KMS-11 (cell line): ENCODE measurements at regions not wholly inside any gene's neighbourhood (a gene's known extent, or its start where the extent isn't known, plus 50 kb on each side); places are given as distances from the start of the nearest gene placed in this dataset.

ENCODE experiments used
- H2AFZ ChIP-seq: fragments of 200-600 bp; sonication (generic); 2 replicates; pipeline ENCODE4 v1.6.1; 2016; ENCODE audit warnings: antibody characterized with exemption, mixed run types, low read depth
- H3K27ac ChIP-seq: fragments of 200-600 bp; sonication (generic); 2 replicates; pipeline ENCODE4 v1.6.1; 2016; ENCODE audit warnings: mild to moderate bottlenecking, mixed run types
- H3K27me3 ChIP-seq: fragments of 200-600 bp; sonication (generic); 2 replicates; pipeline ENCODE4 v1.6.1; 2017; ENCODE audit warnings: mild to moderate bottlenecking, low read depth, mixed run types, moderate library complexity; ENCODE audit not compliant: insufficient read depth
- H3K36me3 ChIP-seq: fragments of 200-600 bp; sonication (generic); 2 replicates; pipeline ENCODE4 v1.6.1; 2017; ENCODE audit warnings: mild to moderate bottlenecking, mixed run types; ENCODE audit not compliant: insufficient read depth
- H3K4me1 ChIP-seq: fragments of 200-600 bp; sonication (generic); 2 replicates; pipeline ENCODE4 v1.6.1; 2016; ENCODE audit warnings: mild to moderate bottlenecking, low read depth, mixed run types; ENCODE audit not compliant: poor library complexity, severe bottlenecking
- H3K4me2 ChIP-seq: fragments of 200-600 bp; sonication (generic); 2 replicates; pipeline ENCODE4 v1.7.0; 2016; ENCODE audit warnings: mild to moderate bottlenecking, mixed run types
- H3K4me3 ChIP-seq: fragments of 200-600 bp; sonication (generic); IDR thresholded peaks from 2 replicates; pipeline ENCODE4 v1.6.1; 2017; ENCODE audit warnings: low read depth, low read length, mixed read lengths; ENCODE audit not compliant: insufficient read depth
- H3K79me2 ChIP-seq: fragments of 200-600 bp; sonication (generic); 2 replicates; pipeline ENCODE4 v1.6.1; 2016; ENCODE audit warnings: low read depth, mixed run types; ENCODE audit not compliant: insufficient read depth
- H3K9ac ChIP-seq: fragments of 200-600 bp; sonication (generic); 2 replicates; pipeline ENCODE4 v1.6.1; 2016; ENCODE audit warnings: mild to moderate bottlenecking, mixed run types
- H4K20me1 ChIP-seq: fragments of 200-600 bp; sonication (generic); 2 replicates; pipeline ENCODE4 v1.6.1; 2016; ENCODE audit warnings: mild to moderate bottlenecking, mixed run types; ENCODE audit not compliant: insufficient read depth
- CTCF ChIP-seq: fragments of 200-600 bp; sonication (generic); conservative IDR thresholded peaks from 2 replicates; pipeline ENCODE4 v1.6.1; 2017; ENCODE audit warnings: low read depth, mild to moderate bottlenecking, antibody characterized with exemption, low read length, moderate library complexity, mixed read lengths

DNA sequence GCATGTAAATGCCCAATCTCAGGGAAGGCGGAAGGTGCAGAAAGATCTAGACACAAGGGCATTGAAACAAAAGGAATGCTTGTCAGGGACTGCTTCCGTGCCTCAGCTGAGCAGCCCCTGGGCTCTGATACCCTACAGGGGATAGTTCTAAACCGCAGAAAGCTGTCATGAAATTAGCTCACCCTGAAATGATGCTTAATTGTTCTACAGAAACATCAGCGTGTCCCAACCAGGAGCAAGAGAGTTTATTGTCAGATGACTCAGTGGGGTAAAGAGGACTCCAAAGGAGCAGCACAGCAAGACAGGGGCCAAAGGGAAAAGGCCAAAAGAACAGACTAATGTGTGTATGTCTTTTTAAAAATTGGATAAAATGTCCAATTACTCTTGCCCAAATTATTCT, 258.4 kb upstream of the JARID2 start:
- H3K4me3 ChIP-seq, result no peak overlapping the region
- H2AFZ ChIP-seq, result no peak overlapping the region
- no peaks in the 10 kb centered on the region for H3K36me3 ChIP-seq
- no peaks in the 10 kb centered on the region for H3K4me1 ChIP-seq
- no peak overlapping the region for H3K9ac ChIP-seq
- no peaks in the 10 kb centered on the region for H3K79me2 ChIP-seq
- no peaks in the 10 kb centered on the region for H4K20me1 ChIP-seq
- H3K4me2 ChIP-seq, result no peak overlapping the region
- no peak for TF ChIP-seq CTCF
- no peak overlapping the region for H3K27ac ChIP-seq
- no peaks in the 10 kb centered on the region for H3K27me3 ChIP-seq

DNA sequence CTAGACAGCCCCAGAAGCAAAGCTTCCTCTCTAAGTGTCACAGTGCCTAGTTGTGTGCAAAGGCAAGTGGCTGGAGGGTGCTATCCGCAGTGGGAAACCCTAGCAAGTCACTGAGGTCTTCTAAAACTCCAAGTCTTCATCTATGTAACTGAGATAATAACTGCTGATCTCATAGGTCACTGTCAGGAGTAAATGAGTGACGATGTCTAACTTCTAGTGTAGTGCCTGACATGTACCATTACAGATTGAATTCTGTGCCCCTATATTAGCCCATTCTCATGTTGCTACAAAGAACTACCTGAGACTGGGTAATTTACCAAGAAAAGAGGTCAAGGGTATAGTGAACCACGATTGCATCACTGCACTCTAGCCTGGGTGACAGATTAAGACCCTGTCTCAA, 253.5 kb upstream of the JARID2 start:
- H3K4me2 ChIP-seq, result no peak overlapping the region
- H3K36me3 ChIP-seq, result no peaks in the 10 kb centered on the region
- no peak for TF ChIP-seq CTCF
- no peak overlapping the region for H3K4me3 ChIP-seq
- H3K9ac ChIP-seq, result no peak overlapping the region
- H3K4me1 ChIP-seq, result no peaks in the 10 kb centered on the region
- H2AFZ ChIP-seq, result no peak overlapping the region
- H4K20me1 ChIP-seq, result no peaks in the 10 kb centered on the region
- H3K27ac ChIP-seq, result no peak overlapping the region
- no peaks in the 10 kb centered on the region for H3K27me3 ChIP-seq
- no peaks in the 10 kb centered on the region for H3K79me2 ChIP-seq

DNA sequence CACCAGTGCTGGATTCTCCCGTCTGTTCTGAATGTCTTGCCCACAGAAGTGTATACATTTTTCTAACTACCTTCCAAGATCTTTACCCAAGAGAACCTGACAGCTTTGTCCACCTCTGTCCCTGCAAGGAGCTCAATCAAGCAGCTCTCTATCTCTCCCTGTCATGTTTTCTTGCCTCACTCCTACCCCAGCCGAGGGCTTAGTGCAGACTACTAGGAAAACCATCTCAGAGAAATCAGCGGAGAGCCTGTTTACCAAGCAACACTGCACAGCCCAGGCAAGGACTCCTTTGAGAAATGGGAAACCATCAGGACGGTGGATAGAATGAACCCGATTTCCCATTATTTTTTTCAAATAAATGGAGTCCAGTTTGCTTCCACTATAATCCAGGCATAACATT, 250.7 kb upstream of the JARID2 start:
- Histone ChIP-seq H4K20me1 (no peaks in the 10 kb centered on the region), H3K4me3 (no peak overlapping the region), H3K27me3 (no peaks in the 10 kb centered on the region), H2AFZ (no peak overlapping the region), H3K27ac (no peak overlapping the region), H3K36me3 (no peaks in the 10 kb centered on the region), H3K4me1 (no peaks in the 10 kb centered on the region), H3K4me2 (no peak overlapping the region), H3K9ac (no peak overlapping the region), H3K79me2 (no peaks in the 10 kb centered on the region)
- TF ChIP-seq CTCF, result no peak

- H3K4me3 ChIP-seq, result no peak overlapping the region
- no peak overlapping the region for H2AFZ ChIP-seq
- no peaks in the 10 kb centered on the region for H3K4me1 ChIP-seq
- no peak overlapping the region for H3K9ac ChIP-seq
- H3K4me2 ChIP-seq, result no peak overlapping the region
- TF ChIP-seq CTCF, result no peak
- no peaks in the 10 kb centered on the region for H3K36me3 ChIP-seq
- H3K27ac ChIP-seq, result no peak overlapping the region
- no peaks in the 10 kb centered on the region for H3K79me2 ChIP-seq
- H4K20me1 ChIP-seq, result no peaks in the 10 kb centered on the region
- H3K27me3 ChIP-seq, result no peaks in the 10 kb centered on the region
These were observed 249.8 kb upstream of the JARID2 start for GRCh38 chr6:14995966-14996602.
